ENCODE measurements at regions not wholly inside any gene's neighbourhood (a gene's known extent, or its start where the extent isn't known, plus 50 kb on each side); places are given as distances from the start of the nearest gene placed in this dataset.

- intact Hi-C loops (cut with micrococcal nuclease) = no loop called here
- Mint-ChIP-seq H3K36me3 (ENCODE audit: low read depth) (no peaks in the 10 kb centered on the region), H3K4me1 (ENCODE audit: low read depth) (no peaks in the 10 kb centered on the region), H3K9me3 (no peaks in the 10 kb centered on the region), H3K27me3 (ENCODE audit: insufficient read depth) (peaks cover 9% of the 10 kb centered on the region), H3K4me3 (no peak overlapping the region), H3K27ac (no peak overlapping the region)
- no peak for DNase-seq (ENCODE audit: low spot score)
Observed at GRCh38 chr21:41630249-41630648, 122.3 kb upstream of the TMPRSS2 start.

GRCh38 chr21:41628256-41628655, 120.3 kb upstream of the TMPRSS2 start:
- no peak overlapping the region for H3K27ac Mint-ChIP-seq
- DNase-seq (ENCODE audit: low spot score) = no peak
- H3K9me3 Mint-ChIP-seq = no peaks in the 10 kb centered on the region
- peaks cover 7% of the 10 kb centered on the region for H3K27me3 Mint-ChIP-seq (ENCODE audit: insufficient read depth)
- intact Hi-C loops (cut with micrococcal nuclease) = no loop called here
- no peaks in the 10 kb centered on the region for H3K36me3 Mint-ChIP-seq (ENCODE audit: low read depth)
- no peaks in the 10 kb centered on the region for H3K4me1 Mint-ChIP-seq (ENCODE audit: low read depth)
- H3K4me3 Mint-ChIP-seq = no peak overlapping the region

- H3K4me1 Mint-ChIP-seq (ENCODE audit: low read depth) = no peaks in the 10 kb centered on the region
- H3K4me3 Mint-ChIP-seq = no peak overlapping the region
- no peaks in the 10 kb centered on the region for H3K9me3 Mint-ChIP-seq
- no peaks in the 10 kb centered on the region for H3K36me3 Mint-ChIP-seq (ENCODE audit: low read depth)
- intact Hi-C loops (cut with micrococcal nuclease) = no loop called here
- peaks cover 7% of the 10 kb centered on the region for H3K27me3 Mint-ChIP-seq (ENCODE audit: insufficient read depth)
- no peak overlapping the region for H3K27ac Mint-ChIP-seq
- no peak for DNase-seq (ENCODE audit: low spot score)
Observed at GRCh38 chr21:41627428-41627827, 119.5 kb upstream of the TMPRSS2 start.

GRCh38 chr21:41626021-41626420, 118.1 kb upstream of the TMPRSS2 start:
- Mint-ChIP-seq H3K4me3 (no peak overlapping the region), H3K27me3 (ENCODE audit: insufficient read depth) (peaks cover 7% of the 10 kb centered on the region), H3K27ac (no peak overlapping the region), H3K9me3 (no peaks in the 10 kb centered on the region), H3K4me1 (ENCODE audit: low read depth) (no peaks in the 10 kb centered on the region), H3K36me3 (ENCODE audit: low read depth) (no peaks in the 10 kb centered on the region)
- no peak for DNase-seq (ENCODE audit: low spot score)
- intact Hi-C loops (cut with micrococcal nuclease) = no loop called here

GRCh38 chr21:41625428-41625827, 117.5 kb upstream of the TMPRSS2 start:
- H3K4me1 Mint-ChIP-seq (ENCODE audit: low read depth) = no peaks in the 10 kb centered on the region
- peaks cover 7% of the 10 kb centered on the region for H3K27me3 Mint-ChIP-seq (ENCODE audit: insufficient read depth)

GRCh38 chr21:41624674-41625310, 116.8 kb upstream of the TMPRSS2 start:
- intact Hi-C loops (cut with micrococcal nuclease) = no loop called here
- H3K36me3 Mint-ChIP-seq (ENCODE audit: low read depth) = no peaks in the 10 kb centered on the region
- DNase-seq (ENCODE audit: low spot score) = no peak
- H3K9me3 Mint-ChIP-seq = no peaks in the 10 kb centered on the region
- H3K4me3 Mint-ChIP-seq = no peak overlapping the region
- no peaks in the 10 kb centered on the region for H3K4me1 Mint-ChIP-seq (ENCODE audit: low read depth)
- peaks cover 7% of the 10 kb centered on the region for H3K27me3 Mint-ChIP-seq (ENCODE audit: insufficient read depth)
- H3K27ac Mint-ChIP-seq = no peak overlapping the region

More at GRCh38 chr21:41625428-41625827, 117.5 kb upstream of the TMPRSS2 start:
- Mint-ChIP-seq H3K36me3 (ENCODE audit: low read depth) (no peaks in the 10 kb centered on the region), H3K27ac (no peak overlapping the region), H3K9me3 (no peaks in the 10 kb centered on the region), H3K4me3 (no peak overlapping the region)
- no peak for DNase-seq (ENCODE audit: low spot score)
- intact Hi-C loops (cut with micrococcal nuclease) = no loop called here

- no peaks in the 10 kb centered on the region for H3K9me3 Mint-ChIP-seq
- intact Hi-C loops (cut with micrococcal nuclease) = no loop called here
- H3K4me3 Mint-ChIP-seq = no peak overlapping the region
- no peaks in the 10 kb centered on the region for H3K4me1 Mint-ChIP-seq (ENCODE audit: low read depth)
- no peak overlapping the region for H3K27ac Mint-ChIP-seq
- no peak for DNase-seq (ENCODE audit: low spot score)
- no peaks in the 10 kb centered on the region for H3K36me3 Mint-ChIP-seq (ENCODE audit: low read depth)
- peaks cover 5% of the 10 kb centered on the region for H3K27me3 Mint-ChIP-seq (ENCODE audit: insufficient read depth)
Observed at GRCh38 chr21:41623945-41624344, 116.0 kb upstream of the TMPRSS2 start.

GRCh38 chr21:41622831-41623548, 115.0 kb upstream of the TMPRSS2 start:
- intact Hi-C loops (cut with micrococcal nuclease) = no loop called here
- Mint-ChIP-seq H3K27me3 (ENCODE audit: insufficient read depth) (peaks cover 2% of the 10 kb centered on the region), H3K36me3 (ENCODE audit: low read depth) (no peaks in the 10 kb centered on the region), H3K4me1 (ENCODE audit: low read depth) (no peaks in the 10 kb centered on the region), H3K4me3 (no peak overlapping the region), H3K27ac (no peak overlapping the region), H3K9me3 (no peaks in the 10 kb centered on the region)
- no peak for DNase-seq (ENCODE audit: low spot score)

- intact Hi-C loops (cut with micrococcal nuclease) = no loop called here
- Mint-ChIP-seq H3K9me3 (no peaks in the 10 kb centered on the region), H3K36me3 (ENCODE audit: low read depth) (no peaks in the 10 kb centered on the region), H3K27ac (no peak overlapping the region), H3K4me1 (ENCODE audit: low read depth) (no peaks in the 10 kb centered on the region), H3K27me3 (ENCODE audit: insufficient read depth) (peaks cover 2% of the 10 kb centered on the region), H3K4me3 (no peak overlapping the region)
- no peak for DNase-seq (ENCODE audit: low spot score)
Observed at GRCh38 chr21:41622201-41622600, 114.2 kb upstream of the TMPRSS2 start.

- Mint-ChIP-seq H3K27me3 (ENCODE audit: insufficient read depth) (peaks cover 4% of the 10 kb centered on the region), H3K4me1 (ENCODE audit: low read depth) (no peaks in the 10 kb centered on the region), H3K4me3 (no peak overlapping the region), H3K36me3 (ENCODE audit: low read depth) (no peaks in the 10 kb centered on the region), H3K9me3 (no peaks in the 10 kb centered on the region), H3K27ac (no peak overlapping the region)
- no peak for DNase-seq (ENCODE audit: low spot score)
- intact Hi-C loops (cut with micrococcal nuclease) = no loop called here
Observed at GRCh38 chr21:41621513-41621912, 113.6 kb upstream of the TMPRSS2 start.

GRCh38 chr21:41620982-41621381, 113.0 kb upstream of the TMPRSS2 start:
- Mint-ChIP-seq H3K4me1 (ENCODE audit: low read depth) (no peaks in the 10 kb centered on the region), H3K4me3 (no peak overlapping the region), H3K27me3 (ENCODE audit: insufficient read depth) (peaks cover 2% of the 10 kb centered on the region), H3K9me3 (no peaks in the 10 kb centered on the region), H3K27ac (no peak overlapping the region), H3K36me3 (ENCODE audit: low read depth) (no peaks in the 10 kb centered on the region)
- DNase-seq (ENCODE audit: low spot score) = no peak
- intact Hi-C loops (cut with micrococcal nuclease) = no loop called here

GRCh38 chr21:41620541-41620940, 112.6 kb upstream of the TMPRSS2 start:
- Mint-ChIP-seq H3K4me1 (ENCODE audit: low read depth) (no peaks in the 10 kb centered on the region), H3K36me3 (ENCODE audit: low read depth) (no peaks in the 10 kb centered on the region), H3K27me3 (ENCODE audit: insufficient read depth) (peaks cover 2% of the 10 kb centered on the region), H3K4me3 (no peak overlapping the region), H3K9me3 (no peaks in the 10 kb centered on the region), H3K27ac (no peak overlapping the region)
- intact Hi-C loops (cut with micrococcal nuclease) = no loop called here
- DNase-seq (ENCODE audit: low spot score) = no peak

- no peaks in the 10 kb centered on the region for H3K9me3 Mint-ChIP-seq
- no peaks in the 10 kb centered on the region for H3K4me1 Mint-ChIP-seq (ENCODE audit: low read depth)
- no peak overlapping the region for H3K4me3 Mint-ChIP-seq
- H3K36me3 Mint-ChIP-seq (ENCODE audit: low read depth) = no peaks in the 10 kb centered on the region
- intact Hi-C loops (cut with micrococcal nuclease) = loop anchor here (10.0 kb wide), 1 partner anchor 149 kb away; the partner anchor contains the start of gene RIPK4
- no peak overlapping the region for H3K27ac Mint-ChIP-seq
- H3K27me3 Mint-ChIP-seq (ENCODE audit: insufficient read depth) = peaks cover 8% of the 10 kb centered on the region
- DNase-seq (ENCODE audit: low spot score) = no peak
Observed at GRCh38 chr21:41616031-41616591, 108.2 kb upstream of the TMPRSS2 start.

Data from activated T-helper 1 cell treated with anti-CD3 and anti-CD28 coated beads, Interleukin-12 subunit alpha, Interleukin-12 subunit beta, Interleukin-2, Interleukin-4 antibody, amounts not matched to agents 30 ng/mL and 10 ng/mL and 1 ng/mL, durations not matched to agents 14 hours and 24 hours and 36 hours (primary cell).